Testis (tissue), 2 donors: ENCODE measurements at regions not wholly inside any gene's neighbourhood (a gene's known extent, or its start where the extent isn't known, plus 50 kb on each side); places are given as distances from the start of the nearest gene placed in this dataset.
A peak's percentile ranks its signal among the peaks of the same experiment; 100 is the strongest.

Source experiments
- DNase-seq: peaks from one replicate; pipeline ENCODE4 v3.0.0-alpha.2; 2019
- H3K27ac ChIP-seq, 2 donors: fragments of 200-600 bp; sonication (generic); one replicate each; pipeline ENCODE4 v1.5.1; 2019
- H3K27me3 ChIP-seq: fragments of 200-600 bp; sonication (generic); one replicate; pipeline ENCODE4 v1.5.1; 2019
- H3K36me3 ChIP-seq: fragments of 200-600 bp; sonication (generic); one replicate; pipeline ENCODE4 v1.5.1; 2017; ENCODE audit warnings: low read depth; ENCODE audit errors: missing control alignments
- H3K4me1 ChIP-seq: fragments of 200-600 bp; sonication (generic); one replicate; pipeline ENCODE4 v1.5.1; 2019
- H3K4me3 ChIP-seq, 2 donors: fragments of 200-600 bp; sonication (generic); one replicate each; pipeline ENCODE4 v1.5.1; 2017 to 2019
- H3K9me3 ChIP-seq: fragments of 200-600 bp; sonication (generic); one replicate; pipeline ENCODE4 v1.5.1; 2017
- CTCF ChIP-seq, 3 experiments: fragments of 450-650 bp in 2 of 3; fragments of 200-600 bp in 1 of 3; sonication (generic) in 1 of 3; IDR thresholded peaks; one replicate each; pipeline ENCODE4 v1.5.1; 2016 to 2019; ENCODE audit warnings: antibody characterized with exemption in 3 of 3, mild to moderate bottlenecking in 2 of 3, moderate library complexity in 1 of 3
- POLR2A ChIP-seq: fragments of 450-650 bp; IDR thresholded peaks from one replicate; pipeline ENCODE4 v1.6.1; 2017; ENCODE audit warnings: antibody characterized with exemption, mild to moderate bottlenecking, moderate library complexity
- WGBS, 2 donors: methylation state at CpG; one replicate each; pipeline ENCODE4 v1.1.5; 2018; 5-methylcytosine and 5-hydroxymethylcytosine counted together
- intact Hi-C: fragments of 100-400 bp; cut with DNase I; formaldehyde crosslinking; loops from one replicate; pipeline ENCODE4 v1.15.1; 2023; ENCODE audit warnings: low total_unique reads

GRCh38 chr16:66264311-66265047 is 102.0 kb upstream of the CDH5 start:
- no peak for DNase-seq
- intact Hi-C loops: no loop called here
- 67 to 80% methylated on average over 4 to 17 of the region's 17 CpGs for WGBS, 2 donors

GRCh38 chr16:66263973-66264310 is 102.5 kb upstream of the CDH5 start:
- intact Hi-C loops: no loop called here
- Histone ChIP-seq H3K27ac (no peak overlapping the region), H3K4me1 (peaks cover 9% of the 10 kb centered on the region)

More at GRCh38 chr16:66264311-66265047, 102.0 kb upstream of the CDH5 start:
- Histone ChIP-seq H3K4me1 (peaks cover 9% of the 10 kb centered on the region), H3K27me3 (no peaks in the 10 kb centered on the region), H3K4me3 (no peak overlapping the region), H3K9me3 (no peaks in the 10 kb centered on the region), H3K27ac (no peak overlapping the region), H3K36me3 (no peaks in the 10 kb centered on the region)
- TF ChIP-seq CTCF (IDR thresholded peaks at IDR 0.05): no peak
- no peak for TF ChIP-seq POLR2A

GRCh38 chr16:66263168-66263972 is 103.1 kb upstream of the CDH5 start:
- DNase-seq: no peak
- no peak overlapping the region for H3K4me3 ChIP-seq
- WGBS, 2 donors: 81 to 95% methylated on average over 6 of the region's 6 CpGs
- intact Hi-C loops: no loop called here
- TF ChIP-seq POLR2A (no peak), CTCF (IDR thresholded peaks at IDR 0.05) (no peak)
- peaks cover 9% of the 10 kb centered on the region for H3K4me1 ChIP-seq
- no peaks in the 10 kb centered on the region for H3K36me3 ChIP-seq
- H3K9me3 ChIP-seq: no peaks in the 10 kb centered on the region
- H3K27me3 ChIP-seq: no peaks in the 10 kb centered on the region
- H3K27ac ChIP-seq: no peak overlapping the region

More at GRCh38 chr16:66263973-66264310, 102.5 kb upstream of the CDH5 start:
- Histone ChIP-seq H3K36me3 (no peaks in the 10 kb centered on the region), H3K4me3 (no peak overlapping the region), H3K27me3 (no peaks in the 10 kb centered on the region), H3K9me3 (no peaks in the 10 kb centered on the region)
- WGBS, 2 donors: 60 to 94% methylated on average over 1 of the region's 1 CpG
- DNase-seq: no peak
- TF ChIP-seq CTCF (IDR thresholded peaks at IDR 0.05): no peak
- TF ChIP-seq POLR2A: no peak

GRCh38 chr16:66262253-66263167 is 104.0 kb upstream of the CDH5 start:
- no peaks in the 10 kb centered on the region for H3K9me3 ChIP-seq
- WGBS, 2 donors: 72 to 78% methylated on average over 11 of the region's 11 CpGs
- H3K4me1 ChIP-seq: peaks cover 9% of the 10 kb centered on the region
- H3K27me3 ChIP-seq: no peaks in the 10 kb centered on the region
- intact Hi-C loops: no loop called here
- no peak overlapping the region for H3K4me3 ChIP-seq
- no peak for TF ChIP-seq CTCF (IDR thresholded peaks at IDR 0.05)
- no peak for TF ChIP-seq POLR2A
- H3K27ac ChIP-seq: no peak overlapping the region
- peak; percentile 57 for DNase-seq
- no peaks in the 10 kb centered on the region for H3K36me3 ChIP-seq
